ENCODE measurements at regions not wholly inside any gene's neighbourhood (a gene's known extent, or its start where the extent isn't known, plus 50 kb on each side); places are given as distances from the start of the nearest gene placed in this dataset.
A peak's percentile ranks its signal among the peaks of the same experiment; 100 is the strongest.
"Not testable (repeated sequence)": the region's sequence is repeated elsewhere in the genome, so short reads cannot be mapped to it uniquely, and the experiment has no call there.

DNA sequence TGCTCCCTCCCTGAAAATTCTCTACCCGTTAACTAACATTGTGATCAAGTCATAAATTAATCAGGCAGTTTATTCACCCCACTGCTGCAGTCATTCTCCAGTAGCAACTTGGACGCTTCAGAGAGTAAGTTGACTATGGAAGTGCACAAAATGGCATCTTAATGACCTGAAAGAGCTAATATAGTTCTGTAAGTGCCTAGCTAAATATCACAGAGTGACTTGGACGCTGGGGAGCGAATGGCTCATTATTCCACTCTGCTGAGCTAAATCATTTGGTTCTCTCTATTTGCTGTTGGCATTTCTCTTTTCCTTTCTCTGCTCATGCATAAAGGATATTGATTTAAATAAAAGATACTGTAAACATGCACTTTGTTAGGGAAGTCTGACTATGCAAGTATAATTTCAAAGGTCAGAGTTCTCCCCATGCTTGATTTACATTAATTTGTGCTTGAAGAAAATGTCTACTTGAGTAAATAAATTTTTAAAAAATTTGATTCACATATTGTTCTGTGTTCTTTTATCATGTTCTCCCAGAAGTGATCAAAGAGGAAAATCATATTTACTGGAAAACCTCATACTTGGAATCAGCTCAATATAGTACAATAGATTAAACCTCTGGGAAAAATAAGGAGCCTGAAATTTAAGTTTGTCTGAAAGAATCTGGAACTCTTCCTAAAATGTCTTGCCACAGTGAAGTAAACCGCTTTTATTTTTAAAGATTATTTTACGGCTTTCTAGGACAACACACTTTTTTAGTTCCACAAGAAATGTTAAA, 169.5 kb upstream of the HAPLN1 start:
- DNase-seq (ENCODE audit: extremely low read depth in 1 of 11, low read depth in 9 of 11, low spot score in 4 of 11), result no peak

- no peak for DNase-seq (ENCODE audit: extremely low read depth in 1 of 11, low read depth in 9 of 11, low spot score in 4 of 11)
Observed at GRCh38 chr5:83877911-83878706, 157.5 kb upstream of the HAPLN1 start.

- no peak for DNase-seq (ENCODE audit: extremely low read depth in 1 of 11, low read depth in 9 of 11, low spot score in 4 of 11)
Observed at GRCh38 chr5:83871533-83872395, 151.1 kb upstream of the HAPLN1 start.

GRCh38 chr5:83866181-83866580, 145.5 kb upstream of the HAPLN1 start:
- no peak for DNase-seq (ENCODE audit: extremely low read depth in 1 of 11, low read depth in 9 of 11, low spot score in 4 of 11)

GRCh38 chr5:83865579-83865978, 144.9 kb upstream of the HAPLN1 start:
- no peak for DNase-seq (ENCODE audit: extremely low read depth in 1 of 11, low read depth in 9 of 11, low spot score in 4 of 11)

DNA sequence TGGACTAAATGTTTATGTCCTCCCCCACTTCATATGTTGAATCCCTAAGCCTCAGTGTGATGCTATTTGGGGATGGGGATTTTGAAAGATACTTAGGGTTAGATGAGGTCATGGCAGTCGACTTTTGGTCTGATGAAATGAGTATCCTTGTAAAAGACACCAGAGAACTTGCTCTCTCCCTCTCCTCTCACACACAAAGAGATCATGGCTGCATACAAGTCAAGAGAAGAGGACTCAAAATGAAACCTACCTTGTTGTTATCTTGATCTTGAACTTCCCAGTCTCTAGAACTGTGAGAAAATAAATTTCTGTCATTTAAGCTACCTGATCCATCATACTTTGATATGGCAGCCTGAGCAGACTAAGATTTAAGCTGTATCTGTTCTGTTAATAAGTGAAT, 144.0 kb upstream of the HAPLN1 start:
- no peak for DNase-seq (ENCODE audit: extremely low read depth in 1 of 11, low read depth in 9 of 11, low spot score in 4 of 11)

- no peak for DNase-seq (ENCODE audit: extremely low read depth in 1 of 11, low read depth in 9 of 11, low spot score in 4 of 11)
Observed at GRCh38 chr5:83857341-83857740, 136.7 kb upstream of the HAPLN1 start.

- DNase-seq (ENCODE audit: extremely low read depth in 1 of 11, low read depth in 9 of 11, low spot score in 4 of 11), result peak in 3 of 11 donors; percentile 11 to 15 (median 15)
Observed at GRCh38 chr5:83856881-83857280, 136.2 kb upstream of the HAPLN1 start.

DNA sequence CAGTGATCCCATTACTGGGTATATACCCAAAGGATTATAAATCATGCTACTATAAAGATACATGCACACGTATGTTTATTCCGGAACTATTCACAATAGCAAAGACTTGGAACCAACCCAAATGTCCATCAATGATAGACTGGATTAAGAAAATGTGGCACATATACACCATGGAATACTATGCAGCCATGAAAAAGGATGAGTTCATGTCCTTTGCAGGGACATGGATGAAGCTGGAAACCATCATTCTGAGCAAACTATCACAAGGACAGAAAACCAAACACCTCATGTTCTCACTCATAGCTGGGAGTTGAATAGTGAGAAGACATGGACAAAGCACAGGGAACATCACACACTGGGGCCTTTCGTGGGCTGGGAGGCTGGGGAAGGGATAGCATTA, 129.8 kb upstream of the HAPLN1 start:
- not testable (repeated sequence) for DNase-seq (ENCODE audit: extremely low read depth in 1 of 11, low read depth in 9 of 11, low spot score in 4 of 11)

GRCh38 chr5:83848941-83849340, 128.3 kb upstream of the HAPLN1 start:
- no peak for DNase-seq (ENCODE audit: extremely low read depth in 1 of 11, low read depth in 9 of 11, low spot score in 4 of 11)

GRCh38 chr5:83846624-83847350, 126.1 kb upstream of the HAPLN1 start:
- no peak for DNase-seq (ENCODE audit: extremely low read depth in 1 of 11, low read depth in 9 of 11, low spot score in 4 of 11)

DNA sequence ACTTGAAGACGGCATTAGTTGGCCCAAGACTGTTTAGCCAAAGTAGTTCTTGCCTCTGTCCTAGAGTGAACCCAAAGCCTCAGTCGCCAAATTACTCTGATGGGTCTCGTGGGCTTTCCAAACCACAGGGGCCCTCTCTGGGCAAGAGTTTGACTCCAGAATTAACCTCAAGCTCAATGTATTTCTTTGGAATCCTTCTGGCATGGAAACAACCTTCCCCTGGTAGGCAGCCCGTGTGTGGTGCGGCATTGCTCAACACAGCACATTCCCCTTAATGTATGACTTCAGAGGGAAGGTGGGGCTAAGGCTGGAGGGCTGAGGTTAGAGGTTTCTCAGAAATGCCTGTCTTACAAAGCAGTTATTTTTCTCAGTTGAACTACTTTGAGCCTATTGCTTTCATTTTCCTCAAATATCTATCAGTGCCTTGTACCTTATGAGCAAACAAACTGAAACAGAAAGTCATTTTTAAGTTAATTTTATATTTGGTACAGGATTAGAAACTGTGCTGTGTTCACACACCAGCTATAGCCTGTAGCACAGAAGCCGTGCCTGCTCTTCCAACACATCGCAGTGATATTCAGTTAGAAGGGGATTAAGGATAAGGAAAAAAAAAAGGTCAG, 123.9 kb upstream of the HAPLN1 start:
- no peak for DNase-seq (ENCODE audit: extremely low read depth in 1 of 11, low read depth in 9 of 11, low spot score in 4 of 11)

- no peak for DNase-seq (ENCODE audit: extremely low read depth in 1 of 11, low read depth in 9 of 11, low spot score in 4 of 11)
Observed at GRCh38 chr5:83839788-83840187, 119.1 kb upstream of the HAPLN1 start.

- DNase-seq (ENCODE audit: extremely low read depth in 1 of 11, low read depth in 9 of 11, low spot score in 4 of 11), result no peak
Observed at GRCh38 chr5:83839256-83839655, 118.6 kb upstream of the HAPLN1 start.

DNA sequence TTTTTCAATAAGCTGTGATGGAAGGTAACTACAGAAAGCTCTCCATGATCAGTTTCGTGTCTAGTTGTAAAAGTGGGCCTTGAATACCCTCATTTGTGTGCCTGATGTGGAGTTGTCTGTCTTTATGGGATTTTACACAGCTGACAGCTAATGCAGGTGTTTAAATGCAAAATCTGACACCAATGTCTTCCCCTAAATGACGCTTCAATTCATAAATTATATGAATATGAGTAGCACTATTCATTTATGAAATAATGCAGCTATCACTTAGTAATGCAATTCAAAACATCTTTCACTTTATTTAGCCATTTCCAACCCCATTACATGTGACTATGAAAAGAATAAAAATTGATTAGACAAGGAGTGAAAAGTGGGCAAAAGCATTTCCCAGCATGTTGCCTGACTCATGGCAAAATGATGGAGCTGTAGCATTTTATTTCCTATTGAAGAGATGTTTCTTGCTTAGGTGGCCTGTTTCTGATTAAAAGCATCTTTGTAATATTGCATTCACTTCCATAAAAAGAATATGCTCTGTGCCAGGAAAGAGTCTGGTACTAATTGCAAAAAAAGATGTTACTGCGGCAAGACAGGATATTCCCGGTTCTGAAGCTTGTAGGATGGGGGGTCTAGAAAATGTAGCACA, 116.7 kb upstream of the HAPLN1 start:
- no peak for DNase-seq (ENCODE audit: extremely low read depth in 1 of 11, low read depth in 9 of 11, low spot score in 4 of 11)

DNA sequence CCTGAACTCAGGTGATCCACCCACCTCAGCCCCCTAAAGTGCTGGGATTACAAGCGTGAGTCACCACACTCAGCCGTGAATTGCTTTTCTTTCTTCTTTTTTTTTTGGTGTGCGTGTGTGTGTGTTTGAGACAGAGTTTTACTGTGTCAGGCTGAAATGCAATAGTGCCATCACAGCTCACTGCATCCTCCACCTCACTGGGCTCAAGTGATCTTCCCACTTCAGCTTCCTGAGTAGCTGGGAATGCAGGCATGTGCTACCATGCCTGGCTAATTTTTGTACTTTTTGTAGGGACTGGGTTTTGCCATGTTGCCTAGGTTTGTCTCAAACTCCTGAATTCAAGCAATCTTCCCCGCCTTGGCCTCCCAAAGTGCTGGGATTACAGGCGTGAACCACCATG, 113.7 kb upstream of the HAPLN1 start:
- DNase-seq (ENCODE audit: extremely low read depth in 1 of 11, low read depth in 9 of 11, low spot score in 4 of 11), result no peak

GRCh38 chr5:83831834-83832233, 111.2 kb upstream of the HAPLN1 start:
- no peak for DNase-seq (ENCODE audit: extremely low read depth in 1 of 11, low read depth in 9 of 11, low spot score in 4 of 11)

DNA sequence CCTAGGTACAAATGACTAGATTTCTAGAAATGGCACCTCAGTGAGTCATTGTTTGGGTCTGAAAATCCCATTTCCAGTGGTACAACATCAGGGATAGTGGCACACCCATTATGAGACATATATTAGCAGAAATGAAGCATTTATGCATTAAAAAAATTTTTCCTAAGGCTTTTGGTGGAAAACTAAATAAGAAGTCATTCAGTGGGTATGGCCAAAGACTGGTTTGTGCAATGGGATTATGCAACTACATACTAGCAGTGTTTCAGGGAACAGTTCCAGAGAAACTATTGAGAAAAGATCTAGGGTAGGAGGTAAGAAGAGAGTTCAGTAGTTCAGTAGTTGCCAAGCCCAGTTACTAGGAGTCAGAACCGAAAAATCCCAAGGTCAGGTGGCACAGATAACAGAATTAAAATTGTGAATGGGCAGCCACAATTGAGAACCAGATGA, 106.5 kb upstream of the HAPLN1 start:
- DNase-seq (ENCODE audit: extremely low read depth in 1 of 11, low read depth in 9 of 11, low spot score in 4 of 11), result no peak
